D721Med (cell line): ENCODE measurements at regions not wholly inside any gene's neighbourhood (a gene's known extent, or its start where the extent isn't known, plus 50 kb on each side); places are given as distances from the start of the nearest gene placed in this dataset.

Source experiments
- DNase-seq: peaks from one replicate; pipeline ENCODE4 v3.0.0; 2011; ENCODE audit warnings: low spot score; ENCODE audit not compliant: insufficient read length
- FAIRE-seq: peaks from 2 replicates; lab custom pipeline; 2011; peaks lifted over from hg19 to GRCh38; lab: Jason Lieb, UNC
- CTCF ChIP-seq: IDR thresholded peaks from 2 replicates; pipeline ENCODE4 v1.5.1; 2012; ENCODE audit warnings: mild to moderate bottlenecking, control low read depth; ENCODE audit not compliant: insufficient read depth; ENCODE audit errors: missing control alignments

- TF ChIP-seq CTCF: peak; percentile 64
- FAIRE-seq (peak; percentile 29), DNase-seq (no peak)
These were observed 304.1 kb upstream of the SSTR1 start for GRCh38 chr14:37903343-37904191.

- TF ChIP-seq CTCF: no peak
These were observed 283.1 kb upstream of the SSTR1 start for GRCh38 chr14:37924622-37925021.

GRCh38 chr14:37932008-37932407, 275.7 kb upstream of the SSTR1 start:
- no peak for DNase-seq
- FAIRE-seq: no peak
- TF ChIP-seq CTCF: no peak

More at GRCh38 chr14:37924622-37925021, 283.1 kb upstream of the SSTR1 start:
- DNase-seq (no peak), FAIRE-seq (no peak)

- DNase-seq: no peak
- no peak for FAIRE-seq
- TF ChIP-seq CTCF: no peak
These were observed 275.2 kb upstream of the SSTR1 start for GRCh38 chr14:37932481-37932880.

- no peak for FAIRE-seq
- TF ChIP-seq CTCF: no peak
- DNase-seq: no peak
These were observed 270.7 kb upstream of the SSTR1 start for GRCh38 chr14:37936971-37937370.

GRCh38 chr14:37939442-37940028, 268.2 kb upstream of the SSTR1 start:
- FAIRE-seq: no peak
- TF ChIP-seq CTCF: no peak
- no peak for DNase-seq

- TF ChIP-seq CTCF: no peak
- DNase-seq (no peak), FAIRE-seq (no peak)
These were observed 261.7 kb upstream of the SSTR1 start for GRCh38 chr14:37945959-37946358.
